Neural progenitor cell (in vitro differentiated cells): ENCODE measurements at regions not wholly inside any gene's neighbourhood (a gene's known extent, or its start where the extent isn't known, plus 50 kb on each side); places are given as distances from the start of the nearest gene placed in this dataset.

Source experiments
- EZH2 ChIP-seq: fragments of 200-600 bp; sonication (generic); IDR thresholded peaks from 2 replicates; pipeline ENCODE4 v1.6.1; 2017; ENCODE audit warnings: antibody characterized with exemption, mild to moderate bottlenecking, moderate library complexity
- EZH2phosphoT487 ChIP-seq: fragments of 200-600 bp; sonication (generic); IDR thresholded peaks from 2 replicates; pipeline ENCODE4 v1.6.1; 2017; ENCODE audit warnings: antibody characterized with exemption

GRCh38 chr2:51971136-51971535 lies 939.2 kb upstream of the NRXN1 start:
- no peak for TF ChIP-seq EZH2
- no peak for TF ChIP-seq EZH2phosphoT487
